H1 (cell line): ENCODE measurements at regions not wholly inside any gene's neighbourhood (a gene's known extent, or its start where the extent isn't known, plus 50 kb on each side); places are given as distances from the start of the nearest gene placed in this dataset.

Experiments
- GABPA ChIP-seq: IDR thresholded peaks from 2 replicates; pipeline ENCODE4 v1.6.1; 2011; ENCODE audit warnings: mild to moderate bottlenecking, low read length, moderate library complexity, borderline replicate concordance; ENCODE audit not compliant: insufficient read depth
- SP4 ChIP-seq: IDR thresholded peaks from 2 replicates; pipeline ENCODE4 v1.6.1; 2012; ENCODE audit warnings: low read length, inconsistent platforms
- TF ChIP-seq, protein P1 (sequence below): IDR thresholded peaks from 2 replicates; pipeline ENCODE4 v1.6.1; 2011; ENCODE audit warnings: low read length, improper control_type of control experiment

DNA sequence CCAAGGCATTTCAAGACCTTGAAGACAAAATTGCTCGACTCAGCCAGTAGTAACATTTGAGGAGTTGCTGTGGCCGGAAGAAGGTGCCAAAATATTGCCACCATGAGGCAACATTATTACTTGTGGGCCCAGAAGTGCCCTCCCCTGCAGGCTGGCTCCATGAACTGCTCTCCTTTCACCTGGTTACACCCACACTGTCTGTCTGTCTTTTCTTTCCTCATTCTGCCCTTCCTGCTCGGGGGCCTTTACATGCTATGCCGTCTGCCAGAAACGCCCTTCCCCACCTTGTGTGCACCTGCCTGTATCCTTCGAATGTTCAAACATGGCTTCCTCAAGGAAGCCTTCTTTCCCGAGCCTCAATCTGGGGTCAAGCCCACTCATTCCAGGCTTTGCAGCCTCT, 224.2 kb upstream of the DIO3 start (continued):
- TF ChIP-seq, protein P1, sequence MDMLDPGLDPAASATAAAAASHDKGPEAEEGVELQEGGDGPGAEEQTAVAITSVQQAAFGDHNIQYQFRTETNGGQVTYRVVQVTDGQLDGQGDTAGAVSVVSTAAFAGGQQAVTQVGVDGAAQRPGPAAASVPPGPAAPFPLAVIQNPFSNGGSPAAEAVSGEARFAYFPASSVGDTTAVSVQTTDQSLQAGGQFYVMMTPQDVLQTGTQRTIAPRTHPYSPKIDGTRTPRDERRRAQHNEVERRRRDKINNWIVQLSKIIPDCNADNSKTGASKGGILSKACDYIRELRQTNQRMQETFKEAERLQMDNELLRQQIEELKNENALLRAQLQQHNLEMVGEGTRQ = no peak
- TF ChIP-seq GABPA (no peak), SP4 (no peak)
